HEK293T (cell line): ENCODE measurements at regions not wholly inside any gene's neighbourhood (a gene's known extent, or its start where the extent isn't known, plus 50 kb on each side); places are given as distances from the start of the nearest gene placed in this dataset.

Source experiments
- CTCF ChIA-PET: fragments of 350-600 bp; formaldehyde crosslinking; extraction: SDS; loops from one replicate; lab custom pipeline; 2021; ENCODE audit warnings: antibody characterized with exemption, inconsistent platforms; lab: Yijun Ruan, JAX
- POLR2A ChIA-PET: fragments of 350-600 bp; formaldehyde crosslinking; extraction: SDS; loops from one replicate; lab custom pipeline; 2020; ENCODE audit warnings: antibody characterized with exemption, inconsistent platforms; lab: Yijun Ruan, JAX
- DNase-seq: peaks from one replicate; pipeline ENCODE4 v3.0.0; 2012; ENCODE audit warnings: mixed read lengths; ENCODE audit errors: extremely low spot score
- ARNT ChIP-seq: fragments of 450-650 bp; IDR thresholded peaks from 2 replicates; pipeline ENCODE4 v1.6.1; 2017; ENCODE audit warnings: mild to moderate bottlenecking
- BHLHE40 ChIP-seq: fragments of 450-650 bp; IDR thresholded peaks from 2 replicates; pipeline ENCODE4 v1.6.1; 2016; ENCODE audit warnings: mild to moderate bottlenecking, moderate library complexity, borderline replicate concordance
- CTBP1 ChIP-seq: fragments of 450-650 bp; IDR thresholded peaks from 2 replicates; pipeline ENCODE4 v1.6.1; 2016; ENCODE audit warnings: borderline replicate concordance
- ELF4 ChIP-seq: fragments of 450-650 bp; IDR thresholded peaks from 2 replicates; pipeline ENCODE4 v1.6.1; 2017; ENCODE audit warnings: antibody characterized with exemption
- FOXA1 ChIP-seq: fragments of 450-650 bp; IDR thresholded peaks from 2 replicates; pipeline ENCODE4 v1.6.1; 2016; ENCODE audit warnings: mild to moderate bottlenecking
- FOXK2 ChIP-seq: fragments of 450-650 bp; IDR thresholded peaks from 2 replicates; pipeline ENCODE4 v1.6.1; 2016; ENCODE audit warnings: mild to moderate bottlenecking
- FOXM1 ChIP-seq: fragments of 450-650 bp; IDR thresholded peaks from 2 replicates; pipeline ENCODE4 v1.6.1; 2017; ENCODE audit warnings: mild to moderate bottlenecking, borderline replicate concordance
- HDGF ChIP-seq: fragments of 450-650 bp; IDR thresholded peaks from 2 replicates; pipeline ENCODE4 v1.6.1; 2017; ENCODE audit warnings: antibody characterized with exemption, borderline replicate concordance
- L3MBTL2 ChIP-seq: fragments of 450-650 bp; conservative IDR thresholded peaks from 2 replicates; pipeline ENCODE4 v1.6.1; 2016; ENCODE audit warnings: mild to moderate bottlenecking
- LEF1 ChIP-seq: fragments of 450-650 bp; IDR thresholded peaks from 2 replicates; pipeline ENCODE4 v1.6.1; 2017; ENCODE audit warnings: mild to moderate bottlenecking, borderline replicate concordance
- NFRKB ChIP-seq: fragments of 450-650 bp; IDR thresholded peaks from 2 replicates; pipeline ENCODE4 v1.6.1; 2016; ENCODE audit warnings: mild to moderate bottlenecking, moderate library complexity
- SP1 ChIP-seq: fragments of 450-650 bp; IDR thresholded peaks from 2 replicates; pipeline ENCODE4 v1.6.1; 2017
- SUZ12 ChIP-seq: fragments of 450-650 bp; IDR thresholded peaks from 2 replicates; pipeline ENCODE4 v1.6.1; 2016; ENCODE audit warnings: mild to moderate bottlenecking
- TARDBP ChIP-seq: fragments of 450-650 bp; IDR thresholded peaks from 2 replicates; pipeline ENCODE4 v1.6.1; 2016
- ZNF384 ChIP-seq: fragments of 450-650 bp; IDR thresholded peaks from 2 replicates; pipeline ENCODE4 v1.6.1; 2016
- TF ChIP-seq, protein P1 (sequence below): fragments of 450-650 bp; IDR thresholded peaks from 2 replicates; pipeline ENCODE4 v1.6.1; 2016

DNA sequence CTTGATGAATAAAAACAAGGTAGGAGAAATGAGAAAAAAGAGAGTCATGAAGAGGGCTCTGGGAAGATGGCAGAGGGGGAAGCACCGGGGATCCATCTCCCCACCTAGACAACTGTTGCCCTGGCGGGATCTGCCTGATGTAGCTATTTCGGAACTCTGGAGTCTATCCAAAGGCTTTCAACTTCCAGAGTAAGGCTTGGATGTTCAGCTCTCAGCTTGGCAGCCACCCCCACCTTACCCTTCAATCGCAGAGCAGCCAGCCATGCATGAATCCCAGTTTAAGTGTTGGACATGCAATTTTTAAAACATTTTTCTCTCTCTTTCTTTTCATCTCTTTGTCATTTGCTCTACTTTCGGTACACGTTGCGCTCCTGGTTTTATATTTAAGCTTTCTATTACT is 275.9 kb upstream of the EXOC2 start:
- ChIA-PET CTCF (no interaction called here), POLR2A (no interaction called here)
- no peak for DNase-seq
- TF ChIP-seq FOXK2, result no peak
- TF ChIP-seq HDGF, result no peak

- POLR2A ChIA-PET, result no interaction called here
- CTCF ChIA-PET, result no interaction called here
- DNase-seq, result no peak
Observed at GRCh38 chr6:967701-968100, 274.8 kb upstream of the EXOC2 start.

DNA sequence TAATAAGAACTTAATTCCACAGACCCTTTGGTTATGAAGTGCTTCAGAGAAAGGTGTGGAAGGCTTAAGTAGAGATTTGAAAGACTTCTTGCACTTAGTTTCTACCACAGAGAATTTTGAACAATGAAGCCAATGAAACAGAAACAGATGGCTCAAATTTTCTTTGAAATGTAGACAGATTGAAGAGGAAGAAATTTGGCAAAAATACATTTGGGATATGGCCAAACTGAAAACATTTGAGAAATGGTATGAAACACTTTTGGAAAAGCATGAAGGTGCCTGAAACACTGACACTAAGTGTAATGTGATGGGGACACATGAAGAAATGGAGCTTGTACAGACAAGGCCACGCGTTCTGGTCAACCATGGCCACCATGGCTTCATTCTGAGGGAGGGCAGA is 272.4 kb upstream of the EXOC2 start:
- CTCF ChIA-PET, result no interaction called here
- POLR2A ChIA-PET, result no interaction called here
- no peak for TF ChIP-seq SUZ12
- TF ChIP-seq FOXA1, result no peak
- TF ChIP-seq FOXM1, result no peak
- TF ChIP-seq LEF1, result no peak
- no peak for TF ChIP-seq ELF4
- no peak for TF ChIP-seq TARDBP
- no peak for TF ChIP-seq NFRKB
- no peak for TF ChIP-seq SP1
- TF ChIP-seq ZNF384, result no peak
- no peak for TF ChIP-seq CTBP1
- TF ChIP-seq BHLHE40, result no peak
- no peak for TF ChIP-seq ARNT
- TF ChIP-seq L3MBTL2, result no peak
- no peak for TF ChIP-seq HDGF
- TF ChIP-seq FOXK2, result no peak
- TF ChIP-seq, protein P1, sequence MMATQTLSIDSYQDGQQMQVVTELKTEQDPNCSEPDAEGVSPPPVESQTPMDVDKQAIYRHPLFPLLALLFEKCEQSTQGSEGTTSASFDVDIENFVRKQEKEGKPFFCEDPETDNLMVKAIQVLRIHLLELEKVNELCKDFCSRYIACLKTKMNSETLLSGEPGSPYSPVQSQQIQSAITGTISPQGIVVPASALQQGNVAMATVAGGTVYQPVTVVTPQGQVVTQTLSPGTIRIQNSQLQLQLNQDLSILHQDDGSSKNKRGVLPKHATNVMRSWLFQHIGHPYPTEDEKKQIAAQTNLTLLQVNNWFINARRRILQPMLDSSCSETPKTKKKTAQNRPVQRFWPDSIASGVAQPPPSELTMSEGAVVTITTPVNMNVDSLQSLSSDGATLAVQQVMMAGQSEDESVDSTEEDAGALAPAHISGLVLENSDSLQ, result no peak
- no peak for DNase-seq

More at GRCh38 chr6:967701-968100, 274.8 kb upstream of the EXOC2 start:
- TF ChIP-seq L3MBTL2, result no peak
- TF ChIP-seq, protein P1, result no peak
- no peak for TF ChIP-seq CTBP1
- no peak for TF ChIP-seq FOXK2
- no peak for TF ChIP-seq ELF4
- TF ChIP-seq ZNF384, result no peak
- TF ChIP-seq SP1, result no peak
- no peak for TF ChIP-seq SUZ12
- TF ChIP-seq ARNT, result no peak
- no peak for TF ChIP-seq TARDBP
- TF ChIP-seq BHLHE40, result no peak
- TF ChIP-seq FOXM1, result no peak
- TF ChIP-seq HDGF, result no peak
- no peak for TF ChIP-seq NFRKB
- TF ChIP-seq LEF1, result no peak
- no peak for TF ChIP-seq FOXA1

DNA sequence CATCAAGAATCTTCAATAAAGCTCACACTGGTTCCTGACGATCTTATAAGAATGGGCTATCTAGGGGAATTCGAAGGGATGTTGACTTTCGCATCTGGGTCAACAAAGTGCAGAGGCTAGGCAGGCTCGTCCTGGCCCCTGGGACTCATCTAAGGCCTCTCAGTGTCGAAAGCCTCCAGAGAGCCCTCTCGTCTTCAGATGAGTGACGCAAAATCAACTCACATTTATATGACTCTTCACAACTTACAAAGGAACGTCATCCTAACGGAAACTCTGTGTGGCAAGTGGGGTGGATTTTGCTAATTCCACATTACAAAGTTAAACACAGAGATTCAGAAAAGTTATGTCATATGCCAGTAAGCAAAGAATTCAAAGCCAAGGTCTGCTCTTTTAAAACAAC is 270.5 kb upstream of the EXOC2 start:
- no peak for DNase-seq
- TF ChIP-seq TARDBP (no peak), SUZ12 (no peak), ZNF384 (no peak), NFRKB (no peak), CTBP1 (no peak), FOXA1 (no peak), FOXM1 (no peak), BHLHE40 (no peak), FOXK2 (no peak), LEF1 (no peak), ARNT (no peak), ELF4 (no peak), SP1 (no peak)
- TF ChIP-seq, protein P1, result no peak
- ChIA-PET POLR2A (no interaction called here), CTCF (no interaction called here)

- no peak for DNase-seq
- POLR2A ChIA-PET, result no interaction called here
- CTCF ChIA-PET, result interaction anchor here (0.7 kb wide), 1 partner anchor 17 kb away, joined by 4 read pairs; no protein-coding TSS in a partner anchor
- TF ChIP-seq HDGF (no peak), L3MBTL2 (no peak), BHLHE40 (no peak), FOXA1 (no peak), NFRKB (no peak), LEF1 (no peak), ARNT (no peak), FOXK2 (no peak), ELF4 (no peak), CTBP1 (no peak), FOXM1 (no peak), SP1 (no peak), SUZ12 (no peak), TARDBP (no peak), ZNF384 (no peak)
- TF ChIP-seq, protein P1, result no peak
Observed at GRCh38 chr6:961407-961960, 268.5 kb upstream of the EXOC2 start.

GRCh38 chr6:960356-960755 is 267.4 kb upstream of the EXOC2 start:
- TF ChIP-seq FOXK2 (no peak), HDGF (no peak), SUZ12 (no peak), TARDBP (no peak), ZNF384 (no peak), FOXA1 (no peak), CTBP1 (no peak), ELF4 (no peak), NFRKB (no peak)
- CTCF ChIA-PET, result no interaction called here
- DNase-seq, result no peak
- POLR2A ChIA-PET, result no interaction called here
